Body of pancreas (tissue), 4 donors: ENCODE measurements at regions not wholly inside any gene's neighbourhood (a gene's known extent, or its start where the extent isn't known, plus 50 kb on each side); places are given as distances from the start of the nearest gene placed in this dataset.

Source experiments
- ATAC-seq: fragments of 150-250 bp; one replicate; pipeline ENCODE4 v1.9.1; 2016
- DNase-seq, 4 donors: peaks; one replicate each; pipeline ENCODE4 v3.0.0-alpha.2; 2019
- H3K27ac ChIP-seq, 4 donors: fragments of 200-600 bp; sonication (generic); 1 replicate in 3 of 4; 2 replicates in 1 of 4; pipeline versions ENCODE4 v1.5.1 to v1.6.1; 2016 to 2019; ENCODE audit warnings: mild to moderate bottlenecking in 1 of 4, mixed read lengths in 1 of 4, moderate library complexity in 1 of 4
- H3K27me3 ChIP-seq, 2 donors: fragments of 200-600 bp; sonication (generic); one replicate each; pipeline ENCODE4 v1.6.0; 2016; ENCODE audit warnings: mild to moderate bottlenecking in 1 of 2
- H3K36me3 ChIP-seq, 2 donors: fragments of 200-600 bp; sonication (generic); replicated peaks in 1 of 2; 2 replicates each; pipeline ENCODE4 v1.5.1; 2016; ENCODE audit warnings: low read depth in 2 of 2; ENCODE audit not compliant: insufficient read depth in 1 of 2
- H3K4me1 ChIP-seq: fragments of 200-600 bp; sonication (generic); one replicate; pipeline ENCODE4 v1.6.0; 2016
- H3K4me3 ChIP-seq, 2 donors: fragments of 200-600 bp; sonication (generic); 1 replicate in 1 of 2; 2 replicates in 1 of 2; pipeline ENCODE4 v1.5.1; 2016 to 2019
- H3K9me3 ChIP-seq, 3 donors: fragments of 200-600 bp; sonication (generic); 1 replicate in 2 of 3; 2 replicates in 1 of 3; pipeline ENCODE4 v1.5.1; 2016
- POLR2A ChIP-seq, 3 donors: fragments of 450-650 bp; IDR thresholded peaks; one replicate each; pipeline ENCODE4 v1.6.1; 2016; ENCODE audit warnings: antibody characterized with exemption in 3 of 3, mild to moderate bottlenecking in 2 of 3
- WGBS, 2 donors: methylation state at CpG; one replicate each; pipeline ENCODE4 v1.1.5; 2017; 5-methylcytosine and 5-hydroxymethylcytosine counted together
- intact Hi-C: fragments of 100-400 bp; cut with DNase I; formaldehyde crosslinking; loops from one replicate; pipeline ENCODE4 v1.15.1; 2023
- TF ChIP-seq, protein P1 (sequence below), 7 experiments: fragments of 450-650 bp in 4 of 7; fragments of 200-600 bp in 3 of 7; sonication (generic) in 3 of 7; IDR thresholded peaks; one replicate each; pipeline ENCODE4 v1.5.1; 2016 to 2019; ENCODE audit warnings: antibody characterized with exemption in 7 of 7

DNA sequence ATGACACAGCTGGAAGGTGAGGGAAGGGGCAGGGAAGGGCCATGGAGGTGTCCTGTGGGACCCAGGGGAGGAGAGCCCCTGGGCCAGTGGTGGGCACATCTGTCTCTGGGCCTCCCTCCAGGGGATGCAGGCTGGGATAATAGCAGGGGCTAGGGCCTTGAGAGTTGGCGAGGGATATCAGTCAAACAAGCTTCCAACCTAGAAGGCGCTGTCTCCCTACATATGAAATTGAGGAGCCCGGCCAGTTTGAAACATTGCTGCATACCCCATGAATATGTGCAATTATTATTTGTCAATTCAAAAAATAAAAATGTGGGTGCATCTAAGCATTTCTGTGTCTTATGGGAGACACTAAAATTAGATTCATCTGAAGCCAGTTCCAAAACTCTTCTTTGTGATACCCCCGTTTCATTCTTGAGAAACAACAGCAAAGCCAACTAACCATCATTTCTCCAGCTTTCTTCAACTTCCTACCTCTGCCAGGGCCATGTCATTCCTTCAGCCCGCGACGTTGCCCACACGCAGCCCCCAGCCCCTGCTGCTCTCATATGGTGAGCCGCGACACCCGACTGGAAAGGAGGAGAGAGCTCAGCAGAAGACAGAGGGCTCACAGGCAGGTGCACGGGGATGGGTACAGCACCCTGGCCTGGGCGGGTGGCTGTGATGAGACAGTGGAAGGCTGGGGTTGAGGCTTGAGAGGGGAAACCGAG is 418.7 kb downstream of the GLRX3 start:
- no peaks in the 10 kb centered on the region for H3K4me1 ChIP-seq
- H3K4me3 ChIP-seq, result no peak overlapping the region
- no peaks in the 10 kb centered on the region for H3K36me3 ChIP-seq
- WGBS, 2 donors, result 75 to 78% methylated on average over 14 of the region's 14 CpGs
- no peak for TF ChIP-seq POLR2A (IDR thresholded peaks at IDR 0.05)
- TF ChIP-seq, protein P1, sequence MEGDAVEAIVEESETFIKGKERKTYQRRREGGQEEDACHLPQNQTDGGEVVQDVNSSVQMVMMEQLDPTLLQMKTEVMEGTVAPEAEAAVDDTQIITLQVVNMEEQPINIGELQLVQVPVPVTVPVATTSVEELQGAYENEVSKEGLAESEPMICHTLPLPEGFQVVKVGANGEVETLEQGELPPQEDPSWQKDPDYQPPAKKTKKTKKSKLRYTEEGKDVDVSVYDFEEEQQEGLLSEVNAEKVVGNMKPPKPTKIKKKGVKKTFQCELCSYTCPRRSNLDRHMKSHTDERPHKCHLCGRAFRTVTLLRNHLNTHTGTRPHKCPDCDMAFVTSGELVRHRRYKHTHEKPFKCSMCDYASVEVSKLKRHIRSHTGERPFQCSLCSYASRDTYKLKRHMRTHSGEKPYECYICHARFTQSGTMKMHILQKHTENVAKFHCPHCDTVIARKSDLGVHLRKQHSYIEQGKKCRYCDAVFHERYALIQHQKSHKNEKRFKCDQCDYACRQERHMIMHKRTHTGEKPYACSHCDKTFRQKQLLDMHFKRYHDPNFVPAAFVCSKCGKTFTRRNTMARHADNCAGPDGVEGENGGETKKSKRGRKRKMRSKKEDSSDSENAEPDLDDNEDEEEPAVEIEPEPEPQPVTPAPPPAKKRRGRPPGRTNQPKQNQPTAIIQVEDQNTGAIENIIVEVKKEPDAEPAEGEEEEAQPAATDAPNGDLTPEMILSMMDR (IDR thresholded peaks at IDR 0.05), result no peak
- no peaks in the 10 kb centered on the region for H3K9me3 ChIP-seq
- no peak overlapping the region for H3K27ac ChIP-seq
- ATAC-seq (no peak), DNase-seq (no peak)
- H3K27me3 ChIP-seq, result no peaks in the 10 kb centered on the region
- intact Hi-C loops, result no loop called here

DNA sequence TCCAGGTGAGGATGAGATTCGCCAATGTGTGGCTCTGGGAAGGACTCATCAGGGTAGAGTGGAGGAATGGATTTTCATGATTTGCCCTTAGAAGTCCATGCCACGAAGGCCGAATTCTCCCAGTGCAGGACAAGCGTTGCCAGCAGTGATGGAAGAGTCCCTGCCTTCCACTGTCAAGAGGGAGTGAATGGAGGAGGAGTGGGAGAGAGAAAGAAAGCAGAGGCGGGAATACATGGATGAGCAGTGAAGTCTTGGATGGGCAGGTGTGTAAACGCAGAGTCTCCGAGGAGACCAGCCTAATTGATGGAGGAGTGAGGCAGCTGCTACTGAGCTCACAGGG is 419.2 kb downstream of the GLRX3 start:
- DNase-seq, result no peak
- intact Hi-C loops, result no loop called here
- Histone ChIP-seq H3K9me3 (no peaks in the 10 kb centered on the region), H3K4me3 (no peak overlapping the region), H3K27ac (no peak overlapping the region), H3K4me1 (no peaks in the 10 kb centered on the region), H3K36me3 (no peaks in the 10 kb centered on the region), H3K27me3 (no peaks in the 10 kb centered on the region)
- TF ChIP-seq, protein P1 (IDR thresholded peaks at IDR 0.05), result no peak
- no peak for TF ChIP-seq POLR2A (IDR thresholded peaks at IDR 0.05)
- WGBS, 2 donors, result 59 to 67% methylated on average over 7 of the region's 7 CpGs
- no peak for ATAC-seq

DNA sequence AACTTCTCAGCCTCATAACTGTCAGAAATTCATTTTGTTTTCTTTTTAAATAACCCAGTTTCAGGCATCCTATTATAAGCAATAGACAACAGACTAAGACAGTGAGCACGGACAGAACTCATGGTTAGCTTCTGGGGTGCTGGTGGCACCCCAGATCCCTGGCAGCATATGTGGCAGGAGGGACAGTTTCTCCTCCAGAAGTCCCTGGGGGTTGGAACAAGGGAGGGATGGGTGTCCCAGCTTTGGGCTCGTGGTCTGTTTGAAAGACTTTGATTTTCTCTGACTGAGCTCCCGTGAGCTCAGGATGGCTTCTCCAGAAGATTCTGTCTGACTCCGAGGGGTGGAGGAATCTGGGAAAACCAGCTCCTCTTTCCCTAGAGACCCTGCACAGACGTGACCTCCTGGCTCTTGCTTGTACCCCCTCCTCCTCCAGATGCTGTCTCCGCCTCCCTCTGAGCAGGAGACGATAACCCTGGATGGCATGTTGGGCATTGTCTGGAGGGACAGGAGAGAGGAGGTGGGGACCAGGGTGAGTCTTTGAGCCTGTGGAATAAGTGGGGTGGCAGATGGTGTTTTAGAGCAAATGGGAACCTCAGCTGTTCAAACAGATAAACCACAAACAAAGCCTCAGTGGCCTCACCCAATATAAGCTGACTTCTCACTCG is 421.1 kb downstream of the GLRX3 start:
- 40 to 50% methylated on average over 8 of the region's 8 CpGs for WGBS, 2 donors
- no peak overlapping the region for H3K27ac ChIP-seq
- no peak overlapping the region for H3K4me3 ChIP-seq
- H3K9me3 ChIP-seq, result no peaks in the 10 kb centered on the region
- TF ChIP-seq, protein P1 (IDR thresholded peaks at IDR 0.05), result no peak
- TF ChIP-seq POLR2A (IDR thresholded peaks at IDR 0.05), result no peak
- no peaks in the 10 kb centered on the region for H3K4me1 ChIP-seq
- no peaks in the 10 kb centered on the region for H3K36me3 ChIP-seq
- H3K27me3 ChIP-seq, result no peaks in the 10 kb centered on the region
- intact Hi-C loops, result no loop called here
- ATAC-seq (no peak), DNase-seq (no peak)

DNA sequence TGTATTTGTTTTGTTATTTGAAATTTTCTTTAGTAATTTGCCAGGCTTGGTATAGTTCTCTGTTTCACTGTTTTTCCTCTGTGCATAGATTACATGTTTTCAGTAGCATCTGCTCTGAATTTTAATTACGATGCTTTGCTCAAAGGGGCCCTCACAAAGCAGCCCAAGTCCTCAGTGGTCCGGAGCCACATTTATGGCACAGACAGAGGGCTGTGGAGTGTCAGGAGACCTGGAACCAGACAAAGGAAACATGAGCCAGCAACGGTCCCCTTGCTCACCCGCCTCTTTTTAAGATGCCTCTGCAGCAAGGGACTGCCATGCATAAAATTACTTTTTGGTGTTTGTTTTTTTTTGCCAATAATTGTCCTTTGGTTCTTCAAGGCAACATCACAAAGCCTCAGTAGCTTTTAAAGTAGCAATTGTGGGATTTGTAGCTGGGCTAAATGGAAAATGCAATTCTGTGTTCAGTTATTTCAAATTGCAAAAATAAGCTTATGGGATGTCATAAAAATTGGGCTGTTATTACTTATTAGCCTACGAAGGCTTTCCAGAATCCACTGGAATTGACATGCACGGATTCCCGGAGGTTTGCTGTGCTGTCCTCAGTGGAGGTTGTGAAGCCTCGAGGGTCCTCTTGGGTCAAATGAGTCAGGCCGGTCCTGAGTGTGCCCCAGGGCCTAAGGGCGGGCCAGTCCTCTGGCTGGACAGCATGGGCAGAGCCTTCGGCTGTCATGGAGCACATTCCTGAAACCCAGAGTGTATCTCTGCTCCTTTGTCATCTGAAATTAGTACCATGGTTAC is 422.8 kb downstream of the GLRX3 start:
- no peak for ATAC-seq
- 69 to 73% methylated on average over 11 of the region's 11 CpGs for WGBS, 2 donors
- H3K4me1 ChIP-seq, result no peaks in the 10 kb centered on the region
- no peak for DNase-seq
- no peaks in the 10 kb centered on the region for H3K36me3 ChIP-seq
- H3K9me3 ChIP-seq, result no peaks in the 10 kb centered on the region
- intact Hi-C loops, result no loop called here
- TF ChIP-seq, protein P1 (IDR thresholded peaks at IDR 0.05), result no peak
- TF ChIP-seq POLR2A (IDR thresholded peaks at IDR 0.05), result no peak
- no peak overlapping the region for H3K4me3 ChIP-seq
- H3K27ac ChIP-seq, result no peak overlapping the region
- no peaks in the 10 kb centered on the region for H3K27me3 ChIP-seq
